Activated CD8-positive, alpha-beta memory T cell treated with anti-CD3 and anti-CD28 coated beads for 4 hours (primary cell): ENCODE measurements at regions not wholly inside any gene's neighbourhood (a gene's known extent, or its start where the extent isn't known, plus 50 kb on each side); places are given as distances from the start of the nearest gene placed in this dataset.
A peak's percentile ranks its signal among the peaks of the same experiment; 100 is the strongest.
"Not testable (repeated sequence)": the region's sequence is repeated elsewhere in the genome, so short reads cannot be mapped to it uniquely, and the experiment has no call there.

Experiments used
- DNase-seq, 2 donors: peaks; one replicate each; pipeline ENCODE4 v3.0.0-alpha.2; 2020; ENCODE audit warnings: low read depth in 2 of 2

DNA sequence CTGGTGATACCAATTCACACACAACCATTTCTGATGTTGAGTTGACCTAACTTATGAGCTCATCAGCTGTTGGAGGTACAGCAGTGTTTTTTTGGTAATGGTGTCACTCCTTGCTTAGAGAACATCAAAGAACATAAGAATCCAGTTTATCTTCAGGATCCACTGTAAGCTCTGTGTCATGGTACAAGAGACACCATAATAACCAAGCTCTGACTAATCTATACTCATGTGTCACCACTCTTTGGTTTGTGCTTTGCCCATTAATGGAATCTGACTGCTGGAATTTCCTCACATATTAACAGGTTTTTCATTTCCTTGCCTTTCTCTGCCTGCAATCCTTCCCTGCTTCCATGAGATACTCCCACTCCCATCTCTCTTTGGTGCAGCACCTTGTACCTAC is 735.1 kb upstream of the LCORL start:
- no peak for DNase-seq

DNA sequence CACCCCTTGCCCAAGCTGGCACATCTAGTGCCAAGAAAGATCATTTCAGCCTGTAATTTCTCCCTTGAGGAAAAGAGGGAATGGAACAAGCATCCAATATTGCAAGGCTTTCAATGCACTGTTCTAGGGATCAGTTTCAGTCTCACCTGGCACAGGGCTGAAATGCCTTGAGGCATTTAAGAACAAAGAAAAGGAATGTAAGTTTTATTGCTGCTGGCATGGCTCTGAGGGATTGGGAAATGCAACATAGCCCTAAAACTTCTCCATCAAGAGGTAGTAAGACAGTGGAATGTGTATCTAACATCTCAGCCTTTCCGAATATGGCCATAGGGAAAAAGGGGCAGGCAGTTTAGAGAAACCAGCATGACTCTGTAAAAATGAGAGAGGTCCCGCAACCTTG is 732.6 kb upstream of the LCORL start:
- no peak for DNase-seq

DNA sequence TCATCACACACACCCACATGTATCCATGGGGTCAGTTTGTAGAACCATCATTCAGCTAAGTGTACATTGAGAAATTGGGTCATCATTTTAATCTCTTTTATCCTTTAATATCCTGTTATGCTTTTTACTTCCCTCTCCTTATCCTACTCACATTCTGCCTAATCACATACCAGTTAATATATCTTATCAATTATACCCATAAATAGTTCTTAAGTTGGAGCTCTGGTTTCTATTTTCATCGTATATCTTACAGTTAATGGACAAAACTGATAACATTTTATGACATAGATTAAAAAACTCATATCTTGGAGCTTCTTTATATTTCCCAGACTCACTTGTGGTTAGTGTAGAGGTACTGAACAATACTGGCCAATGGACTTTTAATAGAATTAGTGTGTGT is 729.5 kb upstream of the LCORL start:
- DNase-seq = no peak

DNA sequence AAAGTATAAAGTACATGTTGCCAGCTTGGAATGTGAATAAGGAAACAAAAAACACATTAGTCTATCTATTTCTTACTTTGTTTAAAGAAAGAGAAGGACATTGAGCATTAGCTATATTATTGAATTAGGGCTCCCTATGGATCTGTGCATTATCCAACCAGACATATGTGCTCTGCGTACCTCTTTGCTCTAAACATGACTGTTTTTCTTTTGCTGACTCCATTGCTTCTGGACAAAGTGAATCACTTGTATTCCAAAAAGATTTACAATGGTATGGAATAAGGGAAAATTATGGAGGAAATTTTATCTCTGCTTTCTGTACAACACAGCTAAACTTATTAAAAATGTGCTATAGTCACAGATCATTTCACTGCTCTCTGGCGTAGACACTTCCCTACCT is 727.8 kb upstream of the LCORL start:
- DNase-seq = no peak

DNA sequence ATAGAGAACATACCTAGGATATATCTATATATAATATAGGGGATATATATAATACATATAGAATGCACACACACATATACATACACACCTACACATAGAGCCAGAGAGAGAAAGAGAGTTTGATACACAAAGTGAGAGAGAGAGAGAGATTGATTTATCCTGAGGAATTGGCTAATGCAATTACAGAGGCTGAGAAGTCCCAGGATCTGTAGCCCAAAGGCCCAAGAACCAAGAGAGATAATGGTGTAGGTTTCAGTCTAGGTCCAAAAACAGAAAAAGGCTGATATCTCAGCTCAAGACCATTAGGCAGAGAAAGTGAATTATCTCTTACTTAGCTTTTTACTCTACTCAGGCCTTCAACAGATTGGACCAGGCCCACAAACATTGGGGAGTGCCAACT is 715.0 kb upstream of the LCORL start:
- DNase-seq = no peak

DNA sequence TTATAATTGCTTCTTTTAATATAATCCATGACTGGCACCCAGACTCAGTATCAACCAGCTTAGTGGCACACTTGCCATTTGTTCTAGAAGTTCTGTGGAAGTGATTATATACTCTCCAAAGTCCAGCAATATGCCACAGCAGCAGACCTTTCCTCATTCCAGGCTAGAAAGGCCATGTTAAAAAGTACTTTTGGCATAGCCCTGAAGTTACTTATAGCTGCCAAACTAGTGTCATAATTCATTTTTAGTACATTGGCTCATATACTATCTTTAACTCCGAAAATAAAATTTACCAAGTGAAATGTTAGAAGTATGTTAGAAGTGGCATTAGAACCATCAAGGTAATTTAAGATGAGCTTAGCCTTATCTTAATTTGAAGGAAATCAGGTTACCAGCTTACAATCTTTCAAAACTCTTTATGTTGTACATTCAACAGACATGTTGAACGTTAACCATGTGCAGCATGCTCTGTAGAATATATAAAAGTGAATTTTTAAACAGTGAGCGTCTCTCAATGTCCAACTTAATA is 714.2 kb upstream of the LCORL start:
- DNase-seq = no peak

DNA sequence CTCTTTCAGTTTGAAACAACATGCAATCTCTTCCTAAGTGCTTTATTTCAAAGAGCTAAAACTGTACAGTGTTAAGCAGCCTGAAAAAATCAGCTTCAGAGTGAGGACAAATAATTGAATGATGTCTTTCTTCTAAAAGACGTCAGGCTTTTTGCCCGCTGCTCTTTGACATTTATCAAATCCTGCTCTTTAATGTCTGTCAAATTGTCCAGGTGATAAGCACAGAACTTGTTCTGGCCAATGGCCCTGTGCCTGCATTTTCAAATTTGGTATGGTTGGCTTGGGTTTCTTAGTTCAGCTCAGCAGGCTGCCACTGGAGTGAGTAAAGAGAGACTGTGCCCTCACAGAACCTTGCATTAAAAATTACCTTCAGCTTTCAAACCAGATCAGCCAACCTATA is 712.9 kb upstream of the LCORL start:
- DNase-seq = no peak

DNA sequence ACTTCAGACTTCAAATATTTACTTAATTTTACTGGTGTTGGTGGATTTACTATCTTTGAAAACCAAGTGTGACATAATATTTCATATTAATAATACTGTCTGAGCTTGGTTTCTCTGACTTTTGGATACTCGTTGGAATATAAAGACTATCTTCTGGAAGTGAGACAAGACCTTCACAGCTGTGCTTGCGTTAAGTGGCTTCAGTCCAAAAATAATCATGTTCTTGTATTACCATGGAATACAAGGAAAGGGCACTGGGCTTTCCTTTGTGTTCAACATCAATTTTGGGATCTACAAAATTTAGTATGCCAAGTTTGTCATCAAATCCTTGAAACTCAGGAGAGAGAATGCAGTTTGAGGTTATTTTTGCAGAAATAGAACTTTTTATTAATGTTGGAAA is 712.4 kb upstream of the LCORL start:
- DNase-seq = no peak

DNA sequence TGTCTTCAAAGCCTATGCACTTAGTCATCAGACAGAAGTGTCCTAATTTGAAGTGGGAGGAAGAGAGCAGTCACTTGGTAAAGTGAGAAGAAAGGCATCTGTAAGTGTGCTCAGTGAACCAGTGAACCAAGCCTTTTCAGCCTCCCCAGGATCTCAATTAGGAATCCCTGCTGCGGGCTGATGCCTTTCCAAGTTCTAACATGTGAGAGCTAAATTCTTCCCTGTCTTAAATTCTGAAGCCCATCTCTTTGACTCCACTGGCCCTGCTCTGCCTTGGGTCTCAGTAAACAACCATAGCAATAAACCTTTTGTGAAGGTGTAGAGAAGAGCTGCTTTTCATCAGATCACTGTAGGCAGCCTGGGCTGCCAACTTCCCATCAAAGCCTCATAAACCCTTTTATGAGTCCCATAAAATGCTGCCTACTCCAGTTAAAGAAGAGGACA is 701.2 kb upstream of the LCORL start:
- no peak for DNase-seq

DNA sequence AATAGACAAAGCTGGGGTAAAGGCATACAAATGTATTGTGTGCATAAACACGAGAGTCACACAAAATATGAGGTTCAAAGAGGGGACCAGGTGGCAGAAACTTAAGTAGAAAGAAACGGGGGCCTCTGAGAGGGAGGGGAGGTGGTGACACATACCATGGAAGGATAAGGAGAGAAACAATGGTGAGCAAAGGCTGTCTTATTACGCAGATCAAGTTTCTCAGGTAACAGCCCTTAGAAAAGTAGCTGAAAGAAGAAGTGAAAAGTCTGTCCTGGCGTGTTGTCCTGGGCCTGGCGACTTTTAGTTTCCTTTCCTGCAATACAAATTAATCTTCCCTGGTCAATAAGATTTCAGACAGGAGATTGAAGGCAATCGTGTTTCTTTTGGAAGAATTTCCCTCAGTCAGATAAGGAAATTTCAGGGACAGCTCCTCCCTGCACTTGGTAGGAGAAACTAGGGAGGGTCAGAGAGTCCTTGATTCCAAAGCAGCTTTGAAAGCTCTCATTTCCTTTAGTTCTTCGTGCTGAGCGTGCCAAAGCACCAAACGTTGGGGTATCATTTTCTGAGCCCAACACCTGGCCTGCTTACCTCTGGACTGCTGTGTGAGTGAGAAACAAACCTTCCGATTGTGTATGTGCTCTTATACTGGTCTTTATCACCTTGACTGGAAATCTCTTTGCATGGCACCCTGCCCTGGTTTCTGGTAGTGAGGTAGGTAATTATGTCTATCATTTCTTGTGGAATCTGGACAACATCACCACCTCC is 676.7 kb upstream of the LCORL start:
- DNase-seq = no peak

DNA sequence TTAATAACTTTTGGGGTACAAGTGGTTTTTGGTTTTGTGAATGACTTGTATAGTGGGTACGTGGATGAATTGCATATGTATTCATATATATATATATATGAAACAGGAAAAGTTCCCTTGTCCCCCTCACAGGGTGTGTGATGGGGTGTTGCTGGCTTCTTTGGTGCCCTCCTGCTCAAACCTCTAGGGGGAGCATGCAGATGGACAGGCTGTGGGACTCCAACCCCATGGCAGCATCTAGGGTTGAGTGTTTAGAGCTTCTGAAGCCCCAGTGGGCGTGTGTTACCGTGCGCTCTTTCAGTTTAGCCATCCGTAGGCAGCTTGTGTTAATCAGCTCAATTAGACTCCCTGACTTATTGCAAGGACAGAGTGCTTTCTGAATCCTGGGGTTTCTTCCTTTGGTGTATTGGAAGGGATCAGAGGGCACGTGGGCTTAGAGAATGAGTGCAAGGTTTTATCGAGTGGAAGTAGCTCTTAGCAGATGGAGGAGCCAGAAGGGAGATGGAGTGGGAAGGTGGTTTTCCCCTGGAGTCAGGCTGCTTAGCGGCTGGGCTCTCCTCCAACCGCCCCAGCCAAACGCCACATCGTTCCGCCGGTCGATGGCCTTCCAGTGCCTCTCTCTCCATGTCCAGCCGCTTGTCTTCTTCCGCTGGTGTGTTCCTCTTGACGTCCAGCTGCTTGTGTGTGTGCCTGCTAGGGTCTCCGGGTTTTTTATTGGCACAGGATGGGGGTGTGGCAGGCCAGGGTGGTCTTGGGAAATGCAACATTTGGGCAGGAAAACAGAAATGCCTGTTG is 674.4 kb upstream of the LCORL start:
- no peak for DNase-seq

DNA sequence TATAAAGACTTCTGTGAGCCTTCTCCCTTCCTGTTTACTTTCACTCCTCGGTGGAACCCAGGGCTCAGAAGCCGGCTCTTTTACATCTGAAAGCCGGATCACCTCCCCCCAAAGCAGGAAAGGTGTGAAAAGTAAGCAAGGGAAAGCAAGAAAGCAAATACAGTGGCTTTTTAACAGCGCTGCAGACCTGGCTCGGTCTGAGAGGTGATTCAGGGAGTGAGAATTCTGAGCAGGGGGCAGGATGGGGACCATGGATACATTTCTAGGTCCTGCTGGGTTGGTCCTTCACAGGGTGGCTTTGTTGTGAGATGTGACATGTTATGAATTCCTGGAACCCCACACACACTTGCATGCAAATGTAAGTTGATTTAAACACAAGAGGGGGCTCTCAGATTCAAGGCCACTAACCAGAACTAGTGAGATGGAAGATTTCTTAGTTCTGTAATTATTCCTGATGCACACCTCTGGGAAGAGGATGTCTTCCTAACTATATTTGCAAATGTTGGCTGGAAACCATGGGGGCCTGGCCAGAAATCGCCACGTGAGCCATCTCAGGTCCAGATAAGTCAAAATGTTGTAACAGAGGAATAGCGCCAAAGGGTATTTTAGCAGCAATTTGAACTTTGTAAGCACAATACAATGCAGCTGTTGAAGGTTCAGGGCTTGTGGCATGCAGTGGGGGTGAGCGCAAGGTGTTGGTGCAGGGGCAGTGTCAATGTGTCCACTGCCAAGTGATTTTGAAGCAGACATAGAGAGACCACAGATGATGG is 670.1 kb upstream of the LCORL start:
- no peak for DNase-seq

DNA sequence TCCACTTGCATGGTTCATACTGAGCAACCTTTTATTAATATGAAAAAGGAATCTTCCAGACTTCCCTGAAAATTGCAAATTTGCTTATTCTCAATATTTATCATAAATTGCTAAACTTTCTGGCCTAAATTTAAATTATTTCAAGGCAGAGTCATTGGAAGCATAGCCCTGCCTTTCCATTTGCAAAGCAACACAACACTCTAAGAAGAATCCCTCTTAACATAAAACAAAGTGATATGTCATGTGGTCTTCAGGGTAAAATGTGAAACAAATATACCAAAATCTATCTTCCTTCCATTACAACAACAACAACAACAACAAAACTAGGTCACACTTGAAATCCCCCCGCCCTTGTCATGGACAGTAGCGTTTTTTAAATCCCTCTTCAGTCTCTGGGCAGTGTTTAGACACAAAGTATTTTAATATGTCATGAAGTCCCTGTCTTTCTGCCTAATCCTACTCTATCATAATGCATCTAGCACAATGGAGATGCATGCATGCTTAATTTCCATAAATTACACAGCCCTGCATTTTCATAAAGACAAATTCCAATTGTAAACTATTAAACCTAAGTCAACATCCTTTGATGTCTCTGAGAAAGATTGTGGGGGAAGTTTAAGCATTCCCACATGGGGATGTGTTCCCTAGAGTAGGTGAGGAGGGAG is 668.9 kb upstream of the LCORL start:
- DNase-seq = no peak

DNA sequence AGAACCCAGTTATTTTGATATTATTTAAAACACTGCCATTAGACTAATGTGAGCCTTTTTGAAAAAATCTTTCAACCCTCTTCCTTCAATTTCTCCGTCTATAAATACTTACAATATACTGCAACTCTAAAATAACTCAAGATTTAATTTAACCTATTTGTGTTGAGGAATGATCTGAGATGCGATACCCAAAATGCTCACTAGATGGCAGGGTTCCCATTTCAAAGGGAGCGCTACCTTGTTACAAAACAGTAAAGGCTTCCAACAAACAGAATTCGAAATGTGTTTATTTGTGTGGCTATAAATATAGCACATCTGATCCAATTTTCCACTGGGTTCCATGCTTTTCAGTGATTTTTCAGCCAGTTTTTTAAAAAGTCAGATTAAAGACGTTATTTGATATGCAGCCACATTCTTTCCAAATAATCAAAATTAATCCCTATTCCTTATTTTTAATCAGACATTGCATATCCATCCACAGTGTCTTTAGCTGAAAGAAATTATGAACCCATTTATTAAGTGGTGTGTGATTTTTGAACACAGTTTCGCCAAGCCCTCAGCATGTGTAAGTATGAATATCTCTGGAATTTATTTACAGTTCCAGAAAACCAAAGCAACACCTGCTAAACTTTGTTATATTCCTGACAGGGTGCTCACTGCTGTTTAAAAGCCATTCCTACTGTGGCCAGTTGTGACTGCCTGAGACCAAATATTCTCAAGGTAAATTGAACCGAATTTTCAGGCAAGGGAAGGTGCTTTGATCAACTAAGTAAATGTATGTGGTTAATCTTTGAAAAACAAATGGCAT is 668.0 kb upstream of the LCORL start:
- peak in 1 of 2 donors; percentile 0 for DNase-seq

DNA sequence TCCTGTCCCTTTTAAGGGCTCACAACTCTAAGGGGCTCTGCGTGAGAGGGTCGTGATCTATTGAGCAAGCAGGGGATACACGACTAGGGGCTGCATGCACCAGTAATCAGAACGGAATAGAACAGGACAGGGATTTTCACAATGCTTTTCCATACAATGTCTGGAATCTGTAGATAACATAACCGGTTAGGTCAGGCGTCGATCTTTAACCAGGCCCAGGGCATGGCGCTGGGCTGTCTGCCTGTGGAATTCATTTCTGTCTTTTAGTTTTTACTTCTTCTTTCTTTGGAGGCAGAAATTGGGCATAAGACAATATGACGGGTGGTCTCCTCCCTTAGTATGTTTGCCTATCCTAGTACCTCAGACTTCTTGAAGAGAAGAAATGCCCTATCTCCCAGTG is 666.8 kb upstream of the LCORL start:
- not testable (repeated sequence) for DNase-seq

DNA sequence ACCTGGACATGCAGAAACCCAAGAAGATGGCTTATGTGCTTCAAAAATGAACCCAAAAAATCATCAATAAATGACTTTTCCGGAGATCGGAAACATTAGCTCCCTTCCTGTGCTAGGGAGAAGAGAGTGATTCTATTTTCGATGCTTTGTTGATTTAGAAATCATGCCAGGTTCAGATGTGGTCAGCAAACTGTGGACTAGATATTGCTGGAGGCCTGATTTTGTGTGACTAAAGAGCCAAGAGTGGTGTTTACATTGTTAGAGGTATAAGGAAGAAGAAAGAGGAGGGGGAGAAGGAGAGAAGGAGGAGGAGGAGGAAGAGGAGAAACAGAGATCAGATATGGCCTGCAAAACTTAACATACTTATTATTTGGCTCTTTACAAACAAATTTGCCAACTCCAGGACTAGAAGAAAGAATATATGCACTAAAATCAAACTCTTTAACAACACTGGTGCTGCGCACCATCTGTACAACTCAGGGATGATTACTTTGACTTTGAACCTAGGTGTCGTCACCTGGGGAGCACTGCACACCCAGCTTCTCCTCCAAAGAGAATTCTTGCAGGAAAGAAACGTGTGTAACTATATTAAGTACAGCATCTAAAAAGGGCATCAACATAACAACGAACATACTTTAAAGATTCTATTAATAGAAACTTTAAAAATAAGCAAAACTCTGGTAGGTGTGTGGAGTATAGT is 664.9 kb upstream of the LCORL start:
- no peak for DNase-seq

DNA sequence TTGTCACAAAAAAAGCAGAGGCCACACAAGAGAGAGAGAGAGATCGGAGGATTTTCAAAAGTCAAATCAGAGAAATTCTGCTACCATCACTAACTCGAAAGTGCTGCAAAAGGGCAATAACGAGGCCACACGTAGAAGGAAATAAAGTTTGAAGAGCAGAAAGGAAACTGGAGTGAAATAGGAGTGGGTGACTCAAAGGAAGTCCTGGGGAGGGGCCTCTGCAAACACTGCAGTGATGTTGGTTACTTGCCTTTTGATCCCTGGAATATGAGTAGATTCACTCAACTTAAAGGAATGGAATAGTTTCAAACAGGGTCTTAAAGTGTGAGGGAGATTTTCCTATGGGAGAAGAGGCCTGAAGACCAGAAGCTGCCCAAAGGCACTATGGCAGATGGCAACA is 663.4 kb upstream of the LCORL start:
- DNase-seq = no peak

DNA sequence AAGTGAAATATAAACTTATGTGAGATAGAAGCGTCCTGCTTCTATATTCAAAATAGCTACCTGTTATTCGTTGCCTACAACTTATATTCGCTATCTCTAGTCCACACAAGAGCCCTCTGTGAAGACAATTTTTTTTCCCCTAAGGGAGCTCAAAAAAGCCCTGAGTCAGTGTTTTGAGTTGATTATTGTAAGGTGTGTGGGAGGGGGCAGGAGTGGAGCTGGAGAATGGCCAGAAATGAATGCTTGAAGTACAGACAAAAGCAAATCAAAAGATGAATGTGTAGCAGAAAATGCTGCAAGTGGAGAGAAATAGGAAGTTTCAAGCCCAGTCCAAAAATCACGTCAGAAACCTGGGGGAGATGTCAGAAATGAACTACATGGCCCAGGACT is 655.0 kb upstream of the LCORL start:
- no peak for DNase-seq

DNA sequence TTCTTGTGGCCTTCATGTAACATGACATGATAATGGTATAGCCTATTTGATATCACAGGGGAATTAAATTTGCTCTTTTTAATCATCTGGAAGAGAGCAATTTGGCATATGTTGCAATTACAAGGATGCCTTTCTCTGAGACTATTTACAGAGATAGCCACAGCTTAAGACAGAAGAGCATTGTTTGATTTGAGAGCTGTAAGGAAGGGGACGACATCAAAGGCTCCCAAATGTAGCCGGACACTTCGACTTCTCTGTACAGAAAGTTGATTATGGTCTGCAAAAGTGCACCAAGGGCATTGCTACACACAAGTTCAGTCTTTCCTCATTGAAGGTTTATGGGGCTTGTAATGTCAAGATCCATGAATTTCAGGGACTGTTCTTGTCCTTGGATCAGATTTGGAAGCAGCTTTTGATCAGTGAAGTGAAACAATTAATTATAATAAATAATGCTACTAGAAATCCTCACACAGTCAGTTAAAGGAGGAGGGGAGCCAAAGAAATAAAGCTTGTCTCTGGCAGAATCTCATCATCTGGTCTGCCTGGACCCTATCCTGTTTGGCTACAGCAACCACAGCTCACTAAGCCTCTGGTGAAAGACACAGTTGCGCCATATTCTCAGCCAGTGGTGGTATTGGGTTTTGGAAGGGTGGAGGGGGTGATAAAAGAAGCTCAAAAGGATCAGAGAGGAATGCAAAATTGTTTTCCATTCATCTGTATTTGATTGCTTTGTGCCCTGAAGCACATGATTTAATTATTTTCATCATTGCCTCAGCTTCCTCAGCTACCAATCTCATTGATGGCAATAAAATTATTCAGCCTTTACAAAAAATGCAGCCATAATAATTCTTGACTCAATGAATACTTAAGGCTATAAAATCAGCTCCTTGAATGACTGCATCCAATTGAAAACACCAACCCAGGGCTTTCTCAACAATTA is 654.3 kb upstream of the LCORL start:
- no peak for DNase-seq
